IMR-90 (cell line): ENCODE measurements at regions not wholly inside any gene's neighbourhood (a gene's known extent, or its start where the extent isn't known, plus 50 kb on each side); places are given as distances from the start of the nearest gene placed in this dataset.

Experiments used
- ATAC-seq: fragments of 200-7000 bp; cut with Tn5 transposase; 2 replicates; pipeline ENCODE4 v1.9.1; 2020; ENCODE audit warnings: low read depth, mild to moderate bottlenecking, moderate library complexity
- BruUV-seq: library from RNA; stranded (reverse); fragments of 400-500 nt; replicated peaks from 2 replicates; lab custom pipeline; 2021; lab: Mats Ljungman, UMichigan
- CTCF ChIA-PET: fragments of 300-600 bp; formaldehyde crosslinking; extraction: SDS; loops from one replicate; lab custom pipeline; 2021; ENCODE audit warnings: antibody characterized with exemption; lab: Yijun Ruan, JAX
- POLR2A ChIA-PET: fragments of 300-600 bp; sonication (Branson Sonifier 250); formaldehyde crosslinking; loops from one replicate; lab custom pipeline; 2022; ENCODE audit warnings: antibody characterized with exemption; ENCODE audit not compliant: unreplicated experiment; lab: Charles Lee
- DNase-seq: peaks from one replicate; pipeline ENCODE4 v3.0.0; 2013
- H2AFZ ChIP-seq: replicated peaks from 2 replicates; pipeline ENCODE3; 2013; ENCODE audit warnings: low read length, mild to moderate bottlenecking; ENCODE audit not compliant: poor library complexity
- H2AK5ac ChIP-seq: 2 replicates; pipeline ENCODE4 v1.6.1; 2013; ENCODE audit warnings: low read depth, low read length, inconsistent platforms
- H2AK9ac ChIP-seq: replicated peaks from 2 replicates; pipeline ENCODE3; 2013; ENCODE audit warnings: mild to moderate bottlenecking, low read depth, low read length, moderate library complexity; ENCODE audit not compliant: poor library complexity
- H2BK120ac ChIP-seq: 2 replicates; pipeline ENCODE4 v1.6.1; 2013; ENCODE audit warnings: low read depth, low read length, inconsistent platforms
- H2BK15ac ChIP-seq: 3 replicates; pipeline ENCODE4 v1.6.1; 2013; ENCODE audit warnings: low read depth, low read length, inconsistent platforms
- H2BK20ac ChIP-seq: 2 replicates; pipeline ENCODE4 v1.6.1; 2013; ENCODE audit warnings: low read depth, mild to moderate bottlenecking, inconsistent platforms, low read length, moderate library complexity
- H2BK5ac ChIP-seq: 2 replicates; pipeline ENCODE4 v1.6.1; 2013; ENCODE audit warnings: mild to moderate bottlenecking, low read depth, low read length, inconsistent platforms; ENCODE audit not compliant: poor library complexity, severe bottlenecking
- H3K14ac ChIP-seq: replicated peaks from 2 replicates; pipeline ENCODE4 v1.6.1; 2013; ENCODE audit warnings: low read depth, low read length, inconsistent platforms
- H3K18ac ChIP-seq: 2 replicates; pipeline ENCODE4 v1.6.1; 2013; ENCODE audit warnings: low read depth, low read length, control low read depth
- H3K23ac ChIP-seq: 2 replicates; pipeline ENCODE4 v1.6.1; 2013; ENCODE audit warnings: low read depth, low read length, inconsistent platforms
- H3K27ac ChIP-seq: 2 replicates; pipeline ENCODE4 v1.5.1; 2013; ENCODE audit warnings: mild to moderate bottlenecking, control low read depth, low read length; ENCODE audit not compliant: insufficient read depth
- H3K27me3 ChIP-seq: 2 replicates; pipeline ENCODE4 v1.6.1; 2013; ENCODE audit warnings: low read length; ENCODE audit not compliant: control insufficient read depth, insufficient read depth
- H3K36me3 ChIP-seq: 2 replicates; pipeline ENCODE4 v1.6.1; 2013; ENCODE audit warnings: low read length, mixed read lengths; ENCODE audit not compliant: control insufficient read depth, insufficient read depth
- H3K4ac ChIP-seq: 2 replicates; pipeline ENCODE4 v1.6.1; 2013; ENCODE audit warnings: low read depth, low read length, inconsistent platforms
- H3K4me1 ChIP-seq: 2 replicates; pipeline ENCODE4 v1.6.1; 2013; ENCODE audit warnings: low read length, mixed read lengths; ENCODE audit not compliant: control insufficient read depth, insufficient read depth
- H3K4me2 ChIP-seq: 2 replicates; pipeline ENCODE4 v1.6.1; 2013; ENCODE audit warnings: low read depth, mild to moderate bottlenecking, control low read depth, low read length, moderate library complexity
- H3K4me3 ChIP-seq: 2 replicates; pipeline ENCODE4 v1.5.1; 2013; ENCODE audit warnings: low read depth, mild to moderate bottlenecking, control low read depth, low read length, moderate library complexity; ENCODE audit not compliant: insufficient read depth
- H3K56ac ChIP-seq: 2 replicates; pipeline ENCODE4 v1.6.1; 2013; ENCODE audit warnings: low read length, inconsistent platforms; ENCODE audit not compliant: insufficient read depth; ENCODE audit errors: extremely low read depth
- H3K79me1 ChIP-seq, 2 experiments: 2 replicates each; pipeline ENCODE4 v1.6.1; 2013; ENCODE audit warnings: low read length in 2 of 2, inconsistent platforms in 1 of 2, low read depth in 1 of 2
- H3K9ac ChIP-seq: 2 replicates; pipeline ENCODE4 v1.6.1; 2013; ENCODE audit warnings: low read depth, low read length, control low read depth
- H3K9me1 ChIP-seq: 2 replicates; pipeline ENCODE4 v1.6.1; 2013; ENCODE audit warnings: low read length, inconsistent platforms; ENCODE audit not compliant: insufficient read depth
- H3K9me3 ChIP-seq: 2 replicates; pipeline ENCODE4 v1.6.1; 2013; ENCODE audit warnings: low read length; ENCODE audit not compliant: control insufficient read depth, insufficient read depth
- H4K20me1 ChIP-seq: 2 replicates; pipeline ENCODE4 v1.6.1; 2013; ENCODE audit warnings: low read length, inconsistent platforms; ENCODE audit not compliant: insufficient read depth
- H4K5ac ChIP-seq: 2 replicates; pipeline ENCODE4 v1.6.1; 2013; ENCODE audit warnings: mild to moderate bottlenecking, low read depth, low read length, control low read depth
- H4K8ac ChIP-seq, 2 experiments: 2 replicates each; pipeline ENCODE4 v1.6.1; 2013; ENCODE audit warnings: low read depth in 2 of 2, low read length in 2 of 2, control low read depth in 1 of 2, inconsistent platforms in 1 of 2
- H4K91ac ChIP-seq: 2 replicates; pipeline ENCODE4 v1.6.1; 2013; ENCODE audit warnings: low read depth, low read length, inconsistent platforms; ENCODE audit not compliant: insufficient read depth
- RFX5 ChIP-seq: IDR thresholded peaks from 2 replicates; pipeline ENCODE4 v1.8.0; 2012; ENCODE audit warnings: low read depth, mild to moderate bottlenecking, low read length, moderate library complexity
- WGBS, 2 experiments: methylation state at CpG; one replicate each; pipeline versions ENCODE4 v1.1.5 to v1.1.7; 2013; ENCODE audit warnings: missing lambda C conversion rate in 2 of 2; ENCODE audit not compliant: insufficient read length in 1 of 2; ENCODE audit errors: extremely low coverage in 2 of 2; 5-methylcytosine and 5-hydroxymethylcytosine counted together
- dilution Hi-C: fragments of 300-500 bp; cut with HindIII; formaldehyde crosslinking; loops from one replicate; pipeline ENCODE4 v1.14.3; 2018; ENCODE audit warnings: low sequenced_read_pairs; ENCODE audit not compliant: unreplicated experiment
- in situ Hi-C: fragments of 300-500 bp; cut with MboI; formaldehyde crosslinking; loops from 3 replicates; pipeline ENCODE4 v1.14.3; 2019; ENCODE audit warnings: low sequenced_read_pairs, inconsistent platforms, mixed read lengths
- intact Hi-C: fragments of 100-400 bp; cut with micrococcal nuclease; formaldehyde crosslinking; loops from 2 replicates; pipeline ENCODE4 v1.10.0; 2022

GRCh38 chr2:14982790-14983189, 350.3 kb downstream of the LRATD1 start:
- ChIA-PET POLR2A (no interaction called here), CTCF (no interaction called here)
- Histone ChIP-seq H3K27me3 (no peaks in the 10 kb centered on the region), H2BK15ac (no peak overlapping the region), H3K36me3 (no peaks in the 10 kb centered on the region), H2BK120ac (no peak overlapping the region), H2AK9ac (no peak overlapping the region), H3K4me3 (no peak overlapping the region), H3K79me1 (no peaks in the 10 kb centered on the region), H4K8ac (no peak overlapping the region), H3K23ac (no peak overlapping the region), H3K4me1 (no peaks in the 10 kb centered on the region), H3K14ac (no peak overlapping the region), H3K27ac (no peak overlapping the region), H3K56ac (no peak overlapping the region), H3K18ac (no peak overlapping the region), H3K9me3 (no peaks in the 10 kb centered on the region), H3K9ac (no peak overlapping the region), H3K4me2 (no peak overlapping the region), H4K91ac (no peak overlapping the region), H4K5ac (no peak overlapping the region), H2BK5ac (no peak overlapping the region), H2AK5ac (no peak overlapping the region), H2BK20ac (no peak overlapping the region), H4K20me1 (no peaks in the 10 kb centered on the region), H2AFZ (no peak overlapping the region), H3K4ac (no peak overlapping the region), H3K9me1 (no peaks in the 10 kb centered on the region)
- no peak for TF ChIP-seq RFX5
- intact Hi-C loops (no loop called here), dilution Hi-C loops (no loop called here), in situ Hi-C loops (no loop called here)
- WGBS, 2 experiments, result no CpG with 5 or more reads among the region's 4 CpGs
- DNase-seq, result no peak
- no TSS peak for BruUV-seq
- ATAC-seq, result no peak
